ENCODE measurements at regions not wholly inside any gene's neighbourhood (a gene's known extent, or its start where the extent isn't known, plus 50 kb on each side); places are given as distances from the start of the nearest gene placed in this dataset.

DNA sequence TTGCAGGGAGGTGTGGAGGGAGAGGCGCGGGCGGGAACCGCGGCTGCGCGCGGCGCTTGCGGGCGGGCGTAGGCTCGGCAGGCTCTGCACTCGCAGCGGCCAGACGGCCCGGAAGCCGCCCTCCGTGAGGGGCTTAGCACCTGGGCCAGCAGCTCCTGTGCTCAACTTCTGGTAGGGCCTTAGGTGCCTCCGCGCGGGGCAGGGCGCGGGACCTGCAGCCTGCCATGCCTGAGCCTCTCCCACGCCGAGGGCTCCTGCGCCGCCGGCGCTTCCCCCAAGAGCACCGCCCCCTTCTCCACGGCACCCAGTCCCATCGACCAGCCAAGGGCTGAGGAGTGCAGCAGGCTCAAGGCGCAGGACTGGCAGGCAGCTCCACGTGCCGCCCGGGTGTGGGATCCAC, 940.8 kb upstream of the PCDH9 start:
- DNase-seq (ENCODE audit: low read depth) = no peak

DNA sequence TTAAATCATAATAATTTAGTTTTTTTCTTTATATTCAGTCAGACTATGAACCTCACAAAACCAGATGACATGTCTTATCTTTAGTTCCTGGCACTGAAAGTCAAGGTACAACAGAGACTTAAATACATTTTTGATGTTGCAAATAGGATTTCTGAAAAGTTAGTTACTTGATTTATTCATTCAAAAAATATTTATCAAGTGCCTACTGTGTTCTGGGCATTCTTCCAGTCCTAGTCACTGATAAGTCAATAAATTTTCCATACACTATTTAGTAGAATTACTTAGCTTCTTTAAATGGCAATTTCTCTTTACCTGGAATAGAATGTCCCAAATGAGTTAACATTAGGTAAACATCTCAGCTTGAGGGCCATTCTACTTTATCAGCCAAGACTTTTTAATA, 938.3 kb upstream of the PCDH9 start:
- DNase-seq (ENCODE audit: low read depth) = no peak

DNA sequence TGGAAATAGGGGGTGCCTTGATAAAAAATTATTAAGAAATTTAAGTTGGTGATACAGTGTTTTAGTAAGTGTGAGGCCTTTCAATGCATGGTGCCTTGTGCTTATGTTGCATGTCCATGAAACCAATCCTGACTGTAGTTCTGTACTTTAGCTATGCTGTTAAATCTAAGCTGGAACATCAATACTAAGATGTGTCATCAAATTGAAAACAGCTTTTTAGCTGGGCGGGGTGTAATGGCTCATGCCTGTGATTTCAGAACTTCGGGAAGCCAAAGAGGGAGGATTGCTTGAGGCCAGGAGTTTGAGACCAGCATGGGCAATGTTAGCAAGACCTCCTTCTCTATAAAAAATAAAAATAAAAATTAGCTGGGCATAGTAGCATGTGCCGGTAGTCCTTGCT, 930.3 kb upstream of the PCDH9 start:
- no peak for DNase-seq (ENCODE audit: low read depth)

DNA sequence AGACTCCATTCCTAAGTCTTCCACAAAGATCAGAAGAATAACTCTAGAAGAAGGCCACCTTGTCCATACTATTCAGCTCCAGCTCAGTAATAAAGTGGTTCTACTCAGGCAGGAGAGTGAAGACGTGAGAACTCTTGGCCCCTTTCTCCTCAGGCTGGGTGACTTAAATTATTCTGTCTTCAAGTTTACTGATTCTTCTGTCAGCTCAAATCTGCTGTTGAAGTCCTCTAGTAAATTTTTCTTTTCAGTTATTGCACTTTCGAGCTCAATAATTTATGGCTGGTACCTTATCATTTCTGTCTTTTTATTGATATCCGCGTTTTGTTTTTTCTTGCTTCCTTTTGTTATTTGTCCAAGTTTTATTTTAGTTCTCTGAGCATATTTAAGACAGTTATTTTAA, 922.3 kb upstream of the PCDH9 start:
- DNase-seq (ENCODE audit: low read depth) = no peak

DNA sequence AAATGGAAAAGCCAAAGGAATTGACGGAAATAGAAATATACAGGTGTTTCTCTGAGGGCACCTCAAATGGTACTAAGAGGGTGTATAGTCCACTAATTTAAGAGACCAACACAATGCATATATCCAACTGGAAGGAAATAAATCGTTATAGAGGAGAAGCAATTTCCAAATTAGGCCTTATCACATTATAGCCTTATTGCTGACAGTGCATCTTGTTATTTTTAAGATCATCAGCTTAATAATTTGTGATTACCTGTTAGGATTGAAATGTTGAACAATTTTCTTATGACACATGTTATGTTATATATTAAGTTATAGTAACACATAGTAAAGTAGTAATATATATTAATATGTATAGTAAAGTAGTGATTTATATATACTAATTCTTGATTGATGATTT, 915.7 kb upstream of the PCDH9 start:
- no peak for DNase-seq (ENCODE audit: low read depth)

DNA sequence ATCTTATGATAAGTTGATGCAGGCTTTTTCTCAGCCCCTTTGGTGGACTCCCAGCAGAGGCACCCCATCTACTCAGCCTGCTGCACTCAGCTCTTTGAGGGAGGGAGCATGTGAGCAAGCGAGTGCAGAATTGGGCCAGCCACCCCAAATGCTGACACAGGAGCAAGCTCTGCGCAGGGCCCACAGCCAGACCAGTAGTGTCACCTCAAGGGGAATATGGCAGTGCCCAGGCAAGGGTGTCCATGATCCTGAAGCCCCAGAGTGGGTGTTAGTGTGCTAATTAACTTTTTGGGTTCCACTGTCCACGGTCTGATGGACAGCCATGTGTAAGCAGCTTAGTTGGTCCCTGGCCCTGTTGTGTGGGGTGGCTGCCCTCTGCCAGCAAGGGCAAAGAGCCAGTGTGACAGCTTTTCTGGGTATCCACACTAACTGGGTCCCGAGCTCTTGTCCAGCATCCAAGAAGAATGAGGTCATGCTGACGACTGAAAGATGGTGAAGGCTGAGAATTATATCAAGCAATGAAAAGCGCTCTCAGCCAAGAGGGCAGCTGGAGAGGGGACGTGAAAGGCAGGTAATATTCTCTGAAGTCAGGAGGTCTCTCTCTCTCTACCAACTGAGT, 898.3 kb upstream of the PCDH9 start:
- no peak for DNase-seq (ENCODE audit: low read depth)

DNA sequence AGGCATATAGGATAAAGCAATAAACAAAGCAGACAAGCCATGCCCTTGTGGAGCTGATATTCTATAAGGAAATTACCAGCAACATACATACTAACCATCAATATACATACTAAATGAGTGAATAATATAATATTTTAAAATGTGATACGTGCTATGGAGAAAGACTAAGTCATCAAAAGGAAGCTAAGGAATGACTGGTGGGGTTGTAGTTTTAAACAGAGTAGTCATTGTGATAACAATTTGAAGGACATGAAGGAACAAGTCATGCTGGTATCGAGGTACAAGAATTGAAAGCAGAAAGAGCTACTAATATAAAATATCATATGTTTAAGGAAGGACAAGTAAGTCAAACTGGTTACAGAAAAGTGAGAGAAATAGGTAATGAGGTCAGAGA, 894.9 kb upstream of the PCDH9 start:
- peak; percentile 3 for DNase-seq (ENCODE audit: low read depth)

DNA sequence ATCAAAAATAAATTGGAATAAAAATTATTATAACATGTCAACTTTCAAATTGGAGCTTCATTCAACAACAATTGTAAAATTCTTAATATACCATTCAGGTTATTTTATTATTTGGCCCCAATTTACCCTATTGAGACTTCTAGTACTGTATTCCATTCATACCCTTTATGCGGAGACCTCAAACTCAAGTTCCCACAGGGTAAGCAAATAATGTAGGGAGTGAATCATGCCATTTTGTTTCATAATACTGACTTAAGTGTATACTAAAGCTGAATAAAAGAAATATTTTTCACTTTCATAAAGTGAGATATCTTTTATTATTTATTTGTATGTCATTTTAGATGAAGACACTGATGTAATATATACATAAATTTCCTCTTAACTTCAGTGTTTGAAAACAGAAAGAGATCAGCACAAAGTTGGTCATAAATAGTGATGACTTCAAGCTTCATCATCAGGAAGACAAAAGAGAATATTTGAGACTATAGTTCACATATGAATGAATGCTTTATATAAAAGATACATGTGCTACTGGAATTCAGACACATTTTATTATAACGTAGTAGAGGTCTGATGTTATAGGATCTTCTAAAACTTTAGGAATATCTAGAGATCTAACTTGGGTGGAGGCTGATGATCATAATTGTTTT, 894.4 kb upstream of the PCDH9 start:
- no peak for DNase-seq (ENCODE audit: low read depth)

DNA sequence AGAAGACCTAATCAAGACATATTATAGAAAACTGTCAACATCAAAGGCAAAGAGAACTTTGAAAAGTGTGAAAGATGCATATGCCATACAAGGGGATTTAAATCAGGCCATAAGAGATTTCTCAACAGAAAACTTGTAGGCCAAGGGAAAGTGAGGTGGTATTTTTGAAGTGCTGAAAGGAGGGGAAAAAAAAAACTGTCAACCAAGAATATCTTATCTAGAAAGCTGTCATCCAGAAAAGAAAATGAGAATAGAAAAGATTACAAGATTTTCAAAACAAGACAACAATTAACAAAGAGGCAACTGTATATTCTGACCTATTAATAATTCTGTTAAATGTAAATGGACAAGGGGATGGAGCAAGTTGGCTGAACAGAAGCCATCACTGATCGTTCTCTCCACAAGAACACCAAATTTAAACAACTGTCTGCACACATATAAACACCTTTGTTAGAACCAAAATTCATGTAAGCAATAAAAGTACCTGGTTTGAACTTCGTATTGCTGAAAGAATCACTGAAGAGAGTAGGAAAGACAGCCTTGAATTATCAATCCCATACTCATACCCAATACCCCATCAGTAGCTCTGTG, 880.1 kb upstream of the PCDH9 start:
- DNase-seq (ENCODE audit: low read depth) = no peak

DNA sequence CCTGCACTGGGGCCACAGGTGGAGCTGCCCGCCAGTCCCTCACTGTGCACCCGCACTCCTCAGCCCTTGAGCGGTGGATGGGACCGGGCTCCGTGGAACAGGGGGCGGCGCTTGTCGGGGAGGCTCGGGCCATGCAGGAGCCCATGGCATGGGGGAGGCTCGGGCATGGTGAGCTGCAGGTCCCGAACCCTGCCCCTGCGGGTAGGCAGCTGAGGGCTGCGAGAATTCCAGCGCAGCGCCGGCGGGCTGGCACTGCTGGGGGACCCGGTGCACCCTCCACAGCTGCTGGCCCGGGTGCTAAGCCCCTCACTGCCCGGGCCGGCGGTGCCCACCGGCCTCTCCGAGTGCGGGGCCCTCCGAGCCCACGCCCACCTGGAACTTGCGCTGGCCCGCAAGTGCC, 877.5 kb upstream of the PCDH9 start:
- DNase-seq (ENCODE audit: low read depth) = no peak

DNA sequence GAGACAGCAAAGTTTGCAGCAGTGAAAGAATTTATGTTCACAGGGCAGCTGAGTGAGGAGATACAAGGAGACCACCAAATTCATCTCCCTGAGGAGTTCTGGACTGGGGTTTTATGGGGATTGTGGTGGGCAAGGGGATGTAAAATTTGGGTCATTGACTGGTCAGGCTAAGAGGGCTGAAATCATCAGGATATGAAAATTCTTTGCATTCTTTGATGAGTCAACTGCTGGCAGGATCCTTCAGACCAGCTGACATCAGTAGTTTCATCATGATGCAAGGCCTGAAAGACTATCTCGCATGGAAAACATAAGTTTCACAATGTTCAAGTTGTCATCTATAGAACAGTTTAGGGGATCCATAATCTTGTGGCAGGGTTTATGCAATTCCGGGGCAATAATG, 869.5 kb upstream of the PCDH9 start:
- DNase-seq (ENCODE audit: low read depth) = peak; percentile 71

DNA sequence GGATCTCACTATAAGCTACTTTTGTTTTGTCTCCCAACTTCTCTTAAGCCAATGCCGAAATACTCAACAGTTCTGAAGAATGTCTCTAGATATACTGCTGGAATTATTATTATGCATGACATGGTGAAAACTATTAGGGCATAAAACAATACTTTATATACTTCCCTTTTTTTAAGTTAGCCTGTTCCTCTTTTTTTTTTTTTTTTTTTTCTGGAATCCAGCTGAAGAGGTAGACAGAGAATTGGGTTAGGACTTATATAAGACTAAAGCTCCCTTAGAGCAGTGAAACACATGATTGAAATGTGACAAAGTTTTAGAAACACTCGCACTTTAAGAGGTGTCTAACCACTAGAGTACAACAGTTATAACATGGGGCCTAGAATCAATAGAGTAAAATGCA, 850.9 kb upstream of the PCDH9 start:
- no peak for DNase-seq (ENCODE audit: low read depth)

DNA sequence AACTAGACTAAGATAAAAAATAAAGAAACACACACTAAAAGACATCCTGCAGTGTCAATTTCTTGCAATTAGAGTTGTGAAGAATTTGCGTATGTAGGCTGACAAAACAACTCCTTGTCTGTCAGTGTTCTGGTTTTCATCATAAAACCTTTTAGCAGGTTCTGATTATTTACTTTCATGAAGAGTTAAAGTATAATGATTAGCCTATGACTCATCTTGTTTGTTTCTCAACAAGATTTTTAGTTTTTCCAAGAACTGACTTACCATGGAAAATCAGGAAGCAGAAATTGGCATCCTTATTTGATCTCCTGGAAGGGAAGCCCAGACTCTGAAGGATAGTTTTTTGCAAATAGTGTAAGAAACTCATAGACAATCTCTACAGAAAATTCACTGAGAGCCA, 848.7 kb upstream of the PCDH9 start:
- DNase-seq (ENCODE audit: low read depth) = no peak

DNA sequence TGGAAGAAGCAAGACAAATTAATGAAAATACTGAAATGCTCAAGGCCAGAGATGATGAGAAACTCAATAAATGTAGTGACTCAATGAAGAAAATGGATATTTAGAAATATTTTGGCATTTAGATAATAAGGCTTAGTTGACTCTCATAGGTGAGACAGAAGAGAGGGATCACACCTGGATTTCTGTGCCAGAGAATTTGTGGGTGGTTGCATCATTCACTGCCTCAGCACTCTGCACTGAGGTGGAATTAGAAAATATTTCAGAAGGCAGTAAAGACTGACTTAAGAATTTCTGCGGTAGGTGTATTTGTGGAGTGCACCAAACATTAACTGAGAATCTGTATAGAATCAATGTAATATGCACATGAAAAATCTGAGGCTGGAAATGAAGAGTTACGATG, 848.3 kb upstream of the PCDH9 start:
- no peak for DNase-seq (ENCODE audit: low read depth)

DNA sequence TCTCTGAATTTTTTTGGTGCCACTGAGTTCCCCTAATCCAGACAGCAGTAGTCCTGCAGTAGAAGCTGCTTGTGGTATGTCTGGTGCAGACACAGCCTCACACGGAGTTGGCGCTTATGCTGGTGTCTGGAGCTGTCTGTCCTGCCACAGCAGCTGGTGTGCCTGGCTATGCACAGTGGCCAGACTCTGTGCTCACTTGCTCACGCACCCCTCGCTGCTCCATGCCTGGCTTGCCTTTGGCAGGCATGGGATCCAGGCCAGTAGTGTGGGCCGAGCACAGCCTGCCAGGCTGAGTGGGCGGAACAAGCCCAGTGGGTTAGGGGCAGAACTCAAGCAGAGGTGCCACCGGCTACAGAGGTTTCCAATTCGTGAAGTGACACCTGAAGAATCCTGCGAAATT, 845.9 kb upstream of the PCDH9 start:
- no peak for DNase-seq (ENCODE audit: low read depth)

DNA sequence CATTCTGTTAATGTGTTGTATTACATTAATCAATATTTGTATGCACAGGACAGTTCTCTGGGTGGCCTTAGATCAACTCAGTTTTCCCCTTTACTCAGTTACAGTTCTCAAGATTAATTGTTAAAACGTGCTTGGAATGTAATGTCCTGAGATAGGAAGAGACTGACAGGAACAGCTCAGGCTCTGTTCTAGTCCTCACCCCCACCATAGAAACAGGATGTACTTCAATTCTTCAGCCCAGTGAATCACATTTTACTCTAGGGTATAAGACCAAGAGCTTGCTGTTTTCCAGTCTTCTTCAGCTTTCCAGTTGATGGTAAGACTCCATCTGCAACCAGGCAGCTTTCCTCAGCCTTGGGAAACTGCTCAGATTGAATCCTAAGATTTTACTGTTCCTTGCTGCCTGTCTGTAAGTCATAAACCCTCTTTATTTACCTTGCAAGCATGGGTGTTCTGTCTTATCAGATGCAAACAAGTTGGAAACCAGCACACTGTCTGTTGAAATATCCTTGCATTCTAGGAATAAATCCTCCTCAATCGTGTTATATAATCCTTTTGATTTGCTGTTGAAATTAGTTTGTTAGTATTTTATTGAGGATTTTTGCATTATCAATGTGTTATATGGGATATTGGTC, 836.9 kb upstream of the PCDH9 start:
- no peak for DNase-seq (ENCODE audit: low read depth)

DNA sequence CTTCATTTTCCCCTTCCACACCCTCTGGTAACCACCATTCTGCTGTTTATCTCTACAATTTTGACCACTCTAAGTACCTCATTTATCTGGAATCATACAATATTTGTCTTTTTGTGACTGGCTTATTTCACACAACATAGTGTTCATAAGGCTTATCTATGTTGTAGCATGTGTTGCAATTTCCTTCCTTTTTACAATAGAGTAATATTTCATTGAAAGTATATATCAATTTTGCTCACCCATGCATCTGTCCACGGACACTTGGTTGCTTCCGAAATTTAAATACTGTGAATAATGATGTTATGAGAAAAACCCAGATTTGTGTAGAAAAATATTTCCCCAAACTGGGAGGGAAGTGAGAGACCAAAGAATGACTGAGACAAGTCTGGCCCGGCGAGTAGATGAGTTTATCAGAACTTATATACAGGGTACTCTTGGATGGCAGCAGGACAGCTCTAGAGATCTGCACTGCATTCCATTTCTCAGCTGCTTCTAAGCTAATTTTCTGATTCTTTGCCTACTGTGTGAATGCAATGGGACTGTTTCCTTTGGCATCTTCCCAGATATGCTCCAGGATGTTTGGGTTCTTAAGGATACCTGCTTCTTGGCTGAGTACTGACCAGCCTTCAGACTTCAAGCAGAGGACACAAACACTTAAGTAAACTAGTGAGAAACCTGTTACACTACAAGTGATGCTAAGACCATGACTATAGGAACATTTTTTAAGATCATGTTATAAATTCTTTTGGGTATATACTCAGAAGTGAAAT, 834.0 kb upstream of the PCDH9 start:
- DNase-seq (ENCODE audit: low read depth) = no peak

DNA sequence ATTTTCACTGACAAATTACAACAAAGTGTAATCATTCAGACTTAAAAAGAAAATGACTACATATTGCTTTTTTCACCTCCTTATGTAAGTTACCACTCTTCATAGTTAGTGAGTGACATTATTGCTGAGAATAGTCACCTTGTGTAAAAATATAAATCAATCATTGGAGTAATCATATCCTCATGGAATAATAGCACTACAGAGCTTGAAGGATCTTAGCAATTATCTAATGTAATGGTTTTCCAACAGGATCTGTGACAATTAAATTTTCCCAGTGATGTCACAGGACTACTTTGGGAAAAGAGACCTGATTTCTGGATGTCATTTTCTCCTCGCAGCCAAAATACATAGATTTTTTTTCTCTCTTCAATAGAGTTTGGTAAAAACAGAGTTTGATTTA, 833.0 kb upstream of the PCDH9 start:
- DNase-seq (ENCODE audit: low read depth) = no peak

DNA sequence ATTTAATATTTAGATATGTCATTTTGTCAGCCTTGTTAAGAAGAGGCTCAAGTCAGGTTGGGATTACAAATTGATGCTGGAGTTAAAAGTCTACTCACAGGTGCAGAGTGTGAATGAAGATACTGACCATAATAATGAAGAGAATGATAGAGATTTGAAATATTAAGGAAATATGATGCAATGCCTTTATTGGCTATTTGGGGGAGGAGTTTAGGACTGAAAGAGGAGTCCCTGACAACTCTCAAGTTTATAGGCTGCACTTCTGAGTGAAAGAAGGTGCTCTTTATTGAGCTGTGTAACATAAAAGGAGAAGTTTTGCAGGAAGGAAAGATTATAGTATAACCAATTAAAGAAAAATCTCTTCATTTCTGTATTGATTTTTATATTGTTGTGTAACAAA, 827.7 kb upstream of the PCDH9 start:
- DNase-seq (ENCODE audit: low read depth) = no peak

DNA sequence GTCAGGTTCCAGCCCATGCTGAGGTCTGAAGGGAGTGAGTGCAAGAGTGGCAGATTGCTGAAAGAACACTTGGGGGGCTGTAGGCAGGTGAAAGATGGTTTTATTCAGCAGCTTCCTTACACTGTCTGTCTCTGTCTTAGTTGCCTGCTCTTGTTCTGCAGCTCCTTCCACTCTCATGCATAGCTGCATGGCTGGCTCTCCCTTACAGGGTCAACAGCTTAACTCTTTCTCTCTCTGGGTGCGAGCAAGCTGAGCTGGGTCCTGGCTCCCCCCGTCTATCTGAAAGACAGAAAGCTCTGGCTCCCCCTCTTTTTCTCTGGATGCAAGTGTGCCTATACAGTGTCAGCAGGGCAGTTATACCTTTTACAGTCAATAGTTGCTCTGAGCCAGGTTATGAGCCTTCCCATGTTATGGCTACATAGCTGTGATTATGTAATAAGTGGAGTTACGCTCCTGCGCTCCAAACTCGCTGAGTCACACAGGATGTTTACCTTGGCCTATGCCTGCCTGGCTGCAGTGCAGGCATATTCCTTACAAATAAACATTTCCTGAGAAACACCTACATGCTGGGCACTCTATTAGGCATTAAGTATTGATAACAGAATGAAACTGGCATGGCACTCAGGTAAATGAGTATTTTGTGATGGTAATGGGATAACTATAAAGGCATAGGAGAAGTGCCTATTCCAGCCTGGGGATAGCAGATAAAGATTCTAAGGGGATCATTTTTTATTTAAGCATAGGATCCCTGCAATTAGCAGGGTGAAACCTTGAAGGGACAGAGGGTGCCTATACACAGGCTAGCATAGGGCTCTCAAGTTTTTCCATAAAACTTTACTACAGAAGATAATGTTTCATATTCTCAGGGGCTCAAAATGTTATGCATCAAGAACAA, 826.9 kb upstream of the PCDH9 start:
- peak; percentile 43 for DNase-seq (ENCODE audit: low read depth)

DNA sequence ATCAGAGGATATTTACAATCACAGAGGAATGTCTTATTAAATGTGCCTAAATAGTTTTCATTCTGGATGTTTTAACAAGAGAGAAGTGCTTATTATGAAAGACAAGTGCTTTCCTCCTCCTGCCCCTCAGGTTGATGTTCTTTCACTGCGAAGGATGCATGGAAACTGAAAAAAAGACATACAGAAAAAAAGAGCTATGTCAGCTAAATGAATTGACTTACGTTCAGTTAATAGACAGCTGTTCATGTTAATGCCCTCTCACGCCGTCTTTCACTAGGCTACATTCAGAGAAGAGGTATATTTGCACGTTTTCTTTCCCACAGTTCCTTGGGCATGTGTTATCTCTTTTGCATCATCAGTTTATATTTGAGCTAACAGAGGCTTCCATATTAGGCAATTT, 821.8 kb upstream of the PCDH9 start:
- no peak for DNase-seq (ENCODE audit: low read depth)

Measured in LHCN-M2 (cell line).